ENCODE measurements at regions not wholly inside any gene's neighbourhood (a gene's known extent, or its start where the extent isn't known, plus 50 kb on each side); places are given as distances from the start of the nearest gene placed in this dataset.

- TF ChIP-seq CTCF (conservative IDR thresholded peaks at IDR 0.05) (no peak), EZH2 (IDR thresholded peaks at IDR 0.05; ENCODE audit: low read depth) (no peak)
Measured at GRCh38 chr5:129216001-129216400, 121.5 kb downstream of the ISOC1 start.

Data from PC-9 (cell line).